HG02938 (cell line): ENCODE measurements at regions not wholly inside any gene's neighbourhood (a gene's known extent, or its start where the extent isn't known, plus 50 kb on each side); places are given as distances from the start of the nearest gene placed in this dataset.
"Not testable (repeated sequence)": the region's sequence is repeated elsewhere in the genome, so short reads cannot be mapped to it uniquely, and the experiment has no call there.

Experiments
- ATAC-seq: cut with Tn5 transposase; IDR thresholded peaks from one replicate; pipeline ENCODE4 v1.9.1; 2021; ENCODE audit warnings: mild to moderate bottlenecking, moderate library complexity; ENCODE audit not compliant: unreplicated experiment

DNA sequence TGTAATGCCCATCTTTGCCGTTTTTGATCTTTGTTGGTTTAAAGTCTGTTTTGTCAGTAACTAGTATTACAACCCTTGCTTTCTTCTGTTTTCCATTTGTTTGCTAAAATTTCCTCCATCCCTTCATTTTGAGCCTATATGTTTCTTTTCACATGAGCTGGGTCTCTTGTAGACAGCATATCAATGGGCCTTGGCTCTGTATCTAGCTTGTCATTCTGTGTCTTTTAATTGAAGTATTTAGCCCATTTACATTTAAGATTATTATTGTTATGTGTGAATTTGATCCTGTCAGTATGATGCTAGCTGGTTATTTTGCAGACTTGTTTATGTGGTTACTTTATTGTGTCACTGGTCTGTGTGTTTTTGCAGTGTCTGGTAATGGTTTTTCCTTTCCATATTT is 913.2 kb downstream of the TRHDE start:
- ATAC-seq: no peak

DNA sequence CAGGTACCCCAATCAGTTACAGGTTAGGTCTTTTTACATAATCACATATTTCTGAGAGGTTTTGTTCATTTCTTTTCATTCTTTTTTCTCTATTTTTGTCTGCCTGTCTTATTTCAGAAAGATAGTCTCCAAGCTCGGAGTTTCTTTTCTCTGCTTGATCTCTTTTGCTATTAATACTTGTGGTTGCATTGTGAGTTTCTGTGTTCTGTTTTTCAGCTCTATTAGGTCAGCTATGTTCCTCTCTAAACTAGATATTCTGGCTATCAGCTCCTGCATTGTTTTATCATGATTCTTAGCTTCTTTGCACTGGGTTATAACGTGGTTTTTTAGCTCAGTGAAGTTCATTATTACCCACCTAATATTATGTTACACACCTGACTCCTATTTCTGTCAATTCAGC is 914.1 kb downstream of the TRHDE start:
- ATAC-seq: no peak

DNA sequence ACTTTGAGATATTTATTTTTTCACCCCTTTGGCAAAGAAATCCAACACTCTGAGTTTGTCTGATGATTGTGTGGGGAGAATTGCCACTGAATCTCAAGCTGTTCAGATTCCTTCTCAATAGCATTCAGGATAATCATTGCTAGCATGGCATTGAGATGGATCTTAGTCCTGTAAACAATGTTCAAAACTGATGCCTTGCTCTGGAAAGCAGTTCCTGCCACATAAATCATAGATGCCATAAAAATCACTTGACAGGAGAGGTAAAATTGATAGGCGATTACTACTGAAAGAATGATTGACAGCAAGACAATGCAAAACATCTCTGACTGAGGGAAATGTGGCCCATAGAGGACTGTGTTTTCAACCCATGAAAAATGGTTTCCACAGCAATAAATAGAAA is 915.6 kb downstream of the TRHDE start:
- ATAC-seq: no peak

DNA sequence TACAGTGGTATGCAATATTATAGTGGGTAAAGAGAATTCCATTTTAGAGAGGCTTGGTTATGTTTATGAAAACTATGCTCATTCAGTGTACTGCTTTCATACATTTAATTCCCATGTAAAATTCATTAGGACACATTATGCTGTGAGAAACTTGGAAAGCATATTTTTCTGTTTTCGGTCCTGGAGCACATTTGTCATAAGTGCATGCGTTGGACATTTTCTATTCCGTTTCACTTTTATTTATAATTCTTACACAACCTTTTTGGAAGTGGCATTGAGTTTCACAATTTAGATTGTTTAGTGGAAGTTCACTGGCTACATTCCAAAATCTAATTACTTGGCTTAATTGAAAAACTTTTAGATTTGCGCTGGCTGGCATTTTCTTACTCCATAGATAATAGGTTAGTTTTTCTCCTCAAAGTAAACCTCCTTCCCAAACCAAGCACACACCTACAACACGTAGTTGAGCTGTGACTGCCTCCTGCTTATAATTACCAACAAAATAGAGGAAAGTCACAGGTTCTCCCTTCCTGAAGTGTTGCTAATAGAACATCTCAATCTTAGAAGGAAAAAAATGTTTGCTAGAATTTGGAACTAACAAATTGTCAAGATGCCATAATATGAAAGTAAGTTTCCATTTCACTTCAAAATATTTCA is 938.5 kb downstream of the TRHDE start:
- no peak for ATAC-seq

DNA sequence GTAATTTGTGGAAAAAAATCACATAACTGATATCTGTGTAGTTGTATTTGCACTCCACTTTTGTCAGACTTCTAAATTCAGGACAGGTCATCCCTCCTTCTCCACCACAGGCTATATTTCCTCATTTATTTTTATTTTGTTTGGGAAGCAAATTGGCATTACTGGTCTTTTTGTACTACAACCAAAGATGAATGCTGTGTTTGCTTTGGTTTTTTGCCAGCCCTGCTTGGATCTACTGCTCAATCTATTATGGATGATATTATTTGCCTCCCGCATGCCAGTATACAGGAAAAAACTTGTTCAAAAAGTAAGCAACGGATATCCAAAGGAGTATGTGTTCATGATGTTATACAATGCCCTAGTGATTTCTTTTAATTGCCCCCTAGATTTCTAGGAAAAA is 948.8 kb downstream of the TRHDE start:
- no peak for ATAC-seq

DNA sequence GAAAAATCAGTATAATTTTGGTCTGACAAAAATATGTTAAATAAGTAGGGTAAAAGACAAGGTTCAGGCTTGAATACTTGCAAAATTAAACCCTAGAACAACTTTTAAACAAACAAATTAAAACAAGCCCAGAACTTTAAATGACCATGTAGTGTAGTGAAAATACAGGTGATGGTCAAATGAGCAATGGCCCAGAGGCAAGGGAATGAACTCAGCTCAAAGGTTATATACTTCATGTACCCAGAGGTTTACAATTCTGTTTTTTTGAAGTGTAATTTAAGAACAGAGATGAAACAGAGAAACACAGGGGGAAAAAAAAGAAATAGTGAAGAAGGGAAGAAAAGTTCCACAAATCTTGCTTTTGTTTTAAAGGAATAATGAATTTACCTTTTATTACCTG is 949.2 kb downstream of the TRHDE start:
- ATAC-seq: no peak

DNA sequence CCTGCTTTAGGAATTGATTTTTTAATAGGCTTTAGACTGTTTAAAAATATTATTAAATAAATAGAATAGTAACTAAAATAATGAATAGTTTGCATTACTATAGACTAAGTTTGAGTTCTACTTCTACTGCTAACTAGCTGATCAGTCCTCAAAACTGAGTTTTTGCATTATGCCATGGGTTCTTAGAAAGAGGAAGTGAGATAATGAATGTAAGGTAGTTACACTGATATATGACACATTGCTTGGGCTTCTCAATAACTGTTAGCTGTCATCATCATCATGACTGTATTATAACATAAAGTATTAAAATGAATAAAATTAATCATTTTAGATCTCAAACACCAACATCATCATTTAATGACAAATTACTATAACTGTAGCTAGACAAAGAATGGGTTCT is 949.7 kb downstream of the TRHDE start:
- no peak for ATAC-seq

DNA sequence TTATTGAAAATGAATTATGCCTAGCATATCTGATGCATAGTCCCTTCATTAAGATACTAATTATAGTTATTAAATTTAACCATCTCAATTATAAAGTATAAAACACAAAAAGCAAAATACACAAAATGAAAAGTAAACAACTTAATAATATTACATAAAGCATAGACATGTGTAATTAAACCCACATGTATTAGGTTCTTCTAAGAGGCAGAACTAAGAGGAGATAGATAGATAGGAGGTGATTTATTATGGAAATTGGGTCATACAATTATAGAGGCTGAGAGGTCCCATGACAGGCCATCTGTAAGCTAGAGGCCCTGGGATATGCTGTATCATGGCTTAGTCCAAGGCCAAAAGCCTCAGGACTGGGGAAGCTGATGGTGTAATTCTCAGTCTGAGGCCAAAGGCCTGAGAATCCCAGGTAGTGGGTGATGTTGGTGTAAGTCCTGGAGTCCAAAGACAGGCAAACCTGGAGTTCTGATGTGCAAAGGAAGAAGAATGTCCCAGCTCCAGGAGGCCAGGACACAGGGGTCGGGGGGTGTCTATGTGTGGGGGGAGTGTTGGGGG is 953.3 kb downstream of the TRHDE start:
- ATAC-seq: no peak

DNA sequence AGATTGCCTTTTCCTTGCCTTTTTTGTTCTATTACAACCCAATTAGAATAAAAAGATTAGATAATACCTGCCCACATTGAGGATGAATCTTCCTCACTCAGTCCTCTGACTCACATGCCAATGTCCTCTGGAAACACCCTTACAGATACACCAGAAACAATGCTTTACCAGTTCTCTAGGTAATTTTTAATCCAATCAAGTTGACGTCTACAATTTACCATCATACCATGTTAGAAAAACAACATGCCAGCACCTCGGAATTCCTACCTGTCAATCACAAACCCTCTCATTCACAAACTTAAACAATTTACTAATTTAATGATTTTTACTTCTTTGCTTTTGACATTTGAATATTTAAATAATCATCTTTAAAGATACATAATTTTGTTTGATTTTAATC is 953.8 kb downstream of the TRHDE start:
- no peak for ATAC-seq

DNA sequence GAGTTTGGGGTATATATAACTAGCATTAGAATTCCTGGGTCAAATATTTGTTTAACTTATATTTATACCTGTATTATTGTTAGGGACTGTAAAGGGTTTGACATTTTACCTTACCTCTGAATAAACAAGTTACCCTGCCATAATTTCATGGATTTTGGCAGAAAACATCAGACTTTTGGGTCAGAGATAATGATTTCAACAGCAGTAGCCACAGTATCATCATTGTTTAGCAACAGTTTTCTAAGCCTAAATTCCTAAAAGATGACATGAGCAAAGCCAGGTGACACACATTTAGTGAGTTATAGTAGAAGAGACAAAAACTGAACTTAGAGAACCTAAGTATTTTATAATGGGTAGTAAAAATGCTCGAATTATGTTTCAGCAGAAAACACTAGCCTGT is 954.4 kb downstream of the TRHDE start:
- ATAC-seq: no peak

DNA sequence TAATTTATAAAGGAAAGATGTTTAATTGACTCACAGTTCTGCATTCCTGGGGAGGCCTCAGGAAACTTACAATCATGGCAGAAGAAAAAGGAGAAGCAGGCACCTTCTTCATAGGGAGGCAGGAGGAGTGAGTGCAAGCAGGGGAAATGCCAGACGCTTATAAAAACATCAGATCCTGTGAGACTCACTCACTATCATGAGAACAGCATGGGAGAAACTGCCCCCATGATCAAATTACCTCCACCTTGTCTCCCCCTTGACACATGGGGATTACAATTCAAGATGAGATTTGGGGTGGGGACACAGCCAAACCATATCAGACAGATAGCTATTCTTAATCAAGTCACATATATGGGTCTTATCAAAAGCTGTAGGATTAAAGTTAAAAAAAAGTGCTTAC is 956.7 kb downstream of the TRHDE start:
- not testable (repeated sequence) for ATAC-seq

DNA sequence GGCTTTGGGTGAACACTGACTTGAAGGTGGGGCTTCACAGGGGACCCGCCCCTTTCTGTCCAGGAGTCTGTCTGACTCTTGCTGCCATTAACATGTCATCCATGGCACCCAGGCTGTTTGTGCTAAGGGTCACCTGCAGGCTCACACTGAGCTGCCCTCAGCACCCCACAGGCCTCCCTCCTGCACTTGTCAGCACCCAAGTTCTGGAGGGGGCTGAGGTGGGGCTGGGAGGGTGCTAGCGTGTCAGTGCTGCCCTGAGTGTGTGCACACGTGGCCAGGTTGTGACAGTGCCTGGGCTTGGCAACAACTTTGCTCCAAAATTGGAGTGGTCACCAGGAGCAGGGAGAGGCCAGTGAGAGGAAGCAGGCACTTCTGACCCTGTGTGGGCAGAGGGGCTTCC is 963.2 kb downstream of the TRHDE start:
- ATAC-seq: no peak

DNA sequence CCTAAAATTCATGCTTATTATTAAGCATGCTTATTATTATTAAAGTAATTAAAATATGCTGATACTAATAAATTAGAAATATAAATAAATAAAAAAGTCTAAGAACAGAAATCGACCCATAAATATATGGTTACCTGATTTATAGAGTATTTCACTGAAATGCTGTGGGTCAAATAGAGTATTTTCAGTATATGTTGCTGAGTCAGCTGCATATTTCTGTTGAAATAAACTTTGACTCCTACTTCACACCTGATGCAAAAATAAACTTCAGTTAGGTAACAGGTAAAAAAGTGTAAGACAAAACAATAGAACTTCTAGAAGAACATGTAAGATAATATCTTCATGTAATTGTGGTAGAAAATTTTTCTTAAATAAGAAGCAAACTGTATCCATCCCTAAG is 967.9 kb downstream of the TRHDE start:
- no peak for ATAC-seq

DNA sequence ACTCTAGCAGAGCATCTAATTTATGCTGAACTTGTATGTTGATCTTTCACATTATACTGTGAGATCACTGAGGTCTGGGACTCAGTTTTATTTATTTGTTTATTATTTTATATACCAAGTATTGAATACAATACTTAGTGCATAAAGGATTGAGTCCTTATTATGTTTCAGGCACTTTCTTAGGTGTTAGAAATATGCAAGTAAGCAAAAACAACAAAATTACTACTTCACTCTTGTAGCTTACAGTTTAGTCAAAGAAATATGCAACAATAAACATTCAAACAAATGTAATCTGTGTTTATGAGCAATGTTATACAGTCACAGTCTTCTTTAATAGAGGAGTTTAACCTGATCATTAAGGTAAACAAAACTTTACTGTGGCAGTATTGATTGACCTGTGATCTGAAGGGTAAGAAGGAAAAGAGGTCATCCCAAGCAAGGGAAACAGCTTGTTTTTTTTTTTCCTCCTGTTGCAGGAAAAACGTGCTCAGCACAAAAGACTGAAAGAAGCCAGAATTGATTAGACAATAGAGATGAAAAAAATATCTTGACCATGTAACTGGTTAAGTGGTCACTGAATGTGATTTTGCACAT is 990.7 kb downstream of the TRHDE start:
- no peak for ATAC-seq

DNA sequence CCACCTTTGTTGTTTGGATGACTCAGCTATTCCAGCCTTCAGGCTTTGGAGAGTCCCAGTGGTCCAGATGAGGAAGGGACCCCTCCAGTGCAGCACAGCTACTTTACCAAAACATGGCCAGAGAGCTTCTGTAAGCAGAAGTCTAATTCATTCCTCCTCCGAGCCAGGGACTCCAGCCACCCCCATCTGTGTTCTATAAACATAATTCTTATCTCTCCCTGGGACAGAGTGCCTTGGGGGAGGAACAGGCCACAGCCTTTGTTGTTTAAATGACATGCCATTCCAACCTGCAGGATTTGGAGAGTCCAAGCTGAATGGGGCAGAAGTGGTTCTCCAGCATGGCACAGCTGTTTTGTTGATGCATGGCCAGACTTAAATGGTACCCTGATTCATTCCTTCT is 994.0 kb downstream of the TRHDE start:
- no peak for ATAC-seq

DNA sequence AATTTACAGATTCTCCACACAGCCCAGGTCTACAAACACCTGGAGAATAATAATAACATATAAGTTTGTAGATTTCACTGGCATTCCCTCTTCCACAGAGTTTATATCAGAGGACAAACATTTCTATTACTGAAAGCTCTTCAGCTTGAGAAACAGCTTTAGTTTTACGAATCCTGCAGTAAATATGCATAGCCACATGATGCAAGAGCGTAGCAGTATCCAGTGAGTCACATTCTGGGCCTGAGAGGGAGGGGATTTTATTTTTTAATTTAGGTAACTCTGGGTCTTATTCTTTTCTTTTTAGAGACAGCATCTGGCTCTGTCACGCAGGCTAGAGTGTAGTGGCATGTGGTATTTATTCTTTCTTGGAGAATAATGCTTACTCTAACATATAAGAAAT is 1002.8 kb downstream of the TRHDE start:
- ATAC-seq: no peak

DNA sequence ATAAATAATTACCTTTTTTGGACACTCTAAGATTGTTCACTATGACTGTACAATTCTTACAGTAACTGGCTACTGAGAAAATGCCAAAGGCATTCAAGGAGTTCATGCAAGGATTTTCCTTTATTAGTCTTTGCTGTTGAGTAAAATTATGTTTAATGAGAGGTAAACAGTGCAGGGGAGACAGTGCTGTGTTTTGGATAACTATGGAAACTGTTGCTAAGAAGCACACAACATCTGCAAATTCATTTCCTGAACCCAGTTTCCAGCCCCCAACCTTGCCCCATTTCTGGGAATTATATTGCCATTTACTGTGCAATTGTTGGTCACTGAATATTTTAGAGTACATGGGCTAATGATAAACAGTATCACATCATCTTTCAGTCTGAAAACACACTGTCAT is 1005.8 kb downstream of the TRHDE start:
- no peak for ATAC-seq

DNA sequence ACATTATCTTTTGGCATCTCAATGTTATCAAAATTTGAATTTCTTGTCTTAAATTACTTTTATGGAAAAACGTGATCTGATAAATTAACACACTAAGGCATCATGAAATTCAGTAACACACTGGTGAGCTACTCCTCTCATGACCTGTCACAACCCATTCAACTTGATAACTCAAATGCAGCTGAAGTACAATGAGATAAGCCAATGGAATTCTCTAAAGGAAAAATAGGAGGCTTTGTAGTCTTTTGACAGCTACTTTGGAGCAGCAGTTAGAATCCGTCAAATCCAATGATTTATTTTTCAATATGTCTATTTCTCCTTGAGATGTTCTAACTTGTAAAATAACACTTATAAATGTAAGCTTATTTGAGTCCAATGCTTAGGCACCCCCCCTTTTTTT is 1029.4 kb downstream of the TRHDE start:
- no peak for ATAC-seq

DNA sequence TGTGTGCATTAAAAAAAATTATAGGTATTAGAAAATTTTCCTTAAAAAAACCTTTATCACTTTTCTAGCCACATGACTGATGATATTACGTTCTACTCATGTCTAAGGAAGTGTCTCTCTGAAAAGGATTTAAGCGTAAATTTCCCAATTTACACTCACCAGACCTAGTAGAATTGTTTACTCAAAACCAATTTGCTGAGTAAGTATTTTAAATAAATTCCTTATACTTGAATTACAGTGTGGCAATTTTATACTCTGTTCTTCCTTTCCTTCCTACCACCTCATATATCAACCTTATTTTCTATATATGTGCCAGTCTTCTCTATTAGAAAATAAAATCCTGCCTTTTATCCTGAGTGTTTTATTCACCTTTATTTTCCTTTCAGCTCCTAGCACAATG is 1035.1 kb downstream of the TRHDE start:
- ATAC-seq: no peak

DNA sequence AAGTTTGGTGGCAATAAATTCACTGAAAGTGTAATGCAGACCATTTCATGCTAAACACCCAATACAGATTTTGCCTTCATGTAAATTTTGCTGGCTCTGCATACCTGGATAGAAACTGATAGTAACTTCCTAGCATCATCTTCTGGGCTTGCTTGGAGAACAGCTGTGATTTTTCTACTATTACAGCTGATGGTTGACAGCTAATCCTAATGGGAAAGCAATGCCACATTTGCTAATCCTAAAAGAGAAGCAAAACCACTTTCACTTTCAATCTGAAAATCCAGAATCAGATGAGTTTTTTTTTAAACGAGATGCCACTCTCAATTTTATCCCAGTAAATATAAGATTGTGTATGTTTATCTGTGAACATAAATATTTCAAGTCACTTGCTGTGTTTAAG is 1035.9 kb downstream of the TRHDE start:
- no peak for ATAC-seq

DNA sequence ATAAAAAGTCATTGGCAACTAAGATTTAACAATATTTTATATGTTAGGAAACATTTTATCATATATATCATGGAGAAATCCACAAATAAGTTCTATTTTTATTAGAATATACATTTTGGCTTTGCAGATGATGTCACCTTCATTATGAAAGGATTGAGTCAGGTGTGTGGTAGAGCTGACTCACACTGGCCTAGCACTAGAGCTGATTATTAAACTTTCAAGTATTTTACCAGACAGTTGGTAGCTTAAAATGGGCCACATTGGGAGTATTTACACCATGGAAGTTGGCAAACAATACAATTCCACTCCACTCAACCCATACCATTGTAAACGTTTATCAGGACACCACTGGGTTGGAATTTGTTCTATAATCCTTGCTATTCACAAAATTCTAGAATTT is 1036.6 kb downstream of the TRHDE start:
- ATAC-seq: no peak

DNA sequence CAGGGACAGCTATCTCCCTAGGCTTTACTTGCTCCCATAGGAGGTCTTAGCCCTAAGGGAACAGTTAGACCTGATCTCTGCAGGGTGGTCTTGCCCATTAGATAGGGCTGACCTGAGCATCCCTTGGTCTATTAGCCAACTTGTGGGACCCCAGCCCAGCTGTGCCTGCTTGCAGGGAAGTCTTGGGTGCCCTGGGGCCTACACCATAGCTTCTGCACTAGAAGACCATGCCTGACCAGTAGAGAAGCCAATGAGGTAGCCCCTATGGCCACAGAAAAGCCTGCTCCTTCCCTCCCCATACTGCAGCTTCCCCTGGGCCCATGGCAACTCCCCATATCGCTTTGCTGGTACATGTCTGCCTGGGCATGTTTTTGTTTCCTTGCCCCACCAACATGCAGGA is 1049.1 kb downstream of the TRHDE start:
- ATAC-seq: no peak

DNA sequence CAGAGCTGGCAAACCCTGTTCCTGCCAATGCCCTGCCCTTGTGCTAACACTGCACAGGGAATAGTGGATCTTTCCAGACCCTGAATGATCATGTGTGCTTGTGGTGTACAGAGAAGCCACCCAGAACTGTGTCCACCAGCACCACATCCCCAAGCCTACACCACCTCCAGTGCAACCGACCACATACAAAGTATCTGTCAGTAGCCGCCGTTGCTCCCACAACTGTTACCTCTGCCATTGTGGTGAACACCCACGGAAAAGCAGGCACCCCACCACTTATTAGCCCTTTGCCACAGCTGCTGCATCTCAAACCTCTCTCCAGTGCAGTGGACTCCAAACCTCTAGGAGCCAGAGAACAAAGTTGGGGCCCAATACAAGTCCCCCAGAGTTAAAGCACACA is 1049.6 kb downstream of the TRHDE start:
- ATAC-seq: no peak
